Retina (tissue), 1 donor: ENCODE measurements at regions not wholly inside any gene's neighbourhood (a gene's known extent, or its start where the extent isn't known, plus 50 kb on each side); places are given as distances from the start of the nearest gene placed in this dataset.

Experiments
- DNase-seq: peaks from one replicate; pipeline ENCODE4 v3.0.0-alpha.2; 2016

GRCh38 chr10:4004144-4004543 lies 219.1 kb upstream of the KLF6 start:
- no peak for DNase-seq

GRCh38 chr10:4003348-4003973 lies 218.5 kb upstream of the KLF6 start:
- DNase-seq = no peak

GRCh38 chr10:4001811-4002210 lies 216.8 kb upstream of the KLF6 start:
- DNase-seq = no peak

GRCh38 chr10:3999642-4000041 lies 214.6 kb upstream of the KLF6 start:
- DNase-seq = no peak

- no peak for DNase-seq
Measured at GRCh38 chr10:3996697-3997096, 211.7 kb upstream of the KLF6 start.

GRCh38 chr10:3995302-3996210 lies 210.5 kb upstream of the KLF6 start:
- no peak for DNase-seq

- DNase-seq = no peak
Measured at GRCh38 chr10:3992382-3993178, 207.6 kb upstream of the KLF6 start.

GRCh38 chr10:3990307-3990706 lies 205.3 kb upstream of the KLF6 start:
- DNase-seq = no peak

- no peak for DNase-seq
Measured at GRCh38 chr10:3987143-3987974, 202.3 kb upstream of the KLF6 start.

GRCh38 chr10:3986493-3987142 lies 201.6 kb upstream of the KLF6 start:
- no peak for DNase-seq

- no peak for DNase-seq
Measured at GRCh38 chr10:3982746-3983442, 197.9 kb upstream of the KLF6 start.

GRCh38 chr10:3981300-3981699 lies 196.3 kb upstream of the KLF6 start:
- DNase-seq = no peak

- no peak for DNase-seq
Measured at GRCh38 chr10:3980660-3981059, 195.7 kb upstream of the KLF6 start.

GRCh38 chr10:3980144-3980543 lies 195.1 kb upstream of the KLF6 start:
- no peak for DNase-seq

- DNase-seq = no peak
Measured at GRCh38 chr10:3978761-3979160, 193.8 kb upstream of the KLF6 start.

- DNase-seq = no peak
Measured at GRCh38 chr10:3978174-3978573, 193.2 kb upstream of the KLF6 start.

GRCh38 chr10:3977761-3978160 lies 192.8 kb upstream of the KLF6 start:
- no peak for DNase-seq

GRCh38 chr10:3976718-3977117 lies 191.7 kb upstream of the KLF6 start:
- DNase-seq = no peak

- no peak for DNase-seq
Measured at GRCh38 chr10:3976171-3976570, 191.2 kb upstream of the KLF6 start.

- no peak for DNase-seq
Measured at GRCh38 chr10:3975016-3975415, 190.0 kb upstream of the KLF6 start.
